Endothelial cell of umbilical vein (primary cell): ENCODE measurements at regions not wholly inside any gene's neighbourhood (a gene's known extent, or its start where the extent isn't known, plus 50 kb on each side); places are given as distances from the start of the nearest gene placed in this dataset.

Experiments
- BruUV-seq: library from RNA; stranded (reverse); fragments of 400-500 nt; replicated peaks from 2 replicates; lab custom pipeline; 2021; lab: Mats Ljungman, UMichigan
- CTCF ChIA-PET: fragments of 300-600, 350-600 bp; sonication (Branson Sonifier 250); formaldehyde crosslinking; loops from one replicate; lab custom pipeline; 2021; ENCODE audit warnings: antibody characterized with exemption, inconsistent platforms; lab: Charles Lee
- POLR2A ChIA-PET: fragments of 300-600, 350-600 bp; sonication (Branson Sonifier 250); formaldehyde crosslinking; loops from one replicate; lab custom pipeline; 2021; ENCODE audit warnings: antibody characterized with exemption, inconsistent platforms; lab: Charles Lee
- DNase-seq: peaks from one replicate; pipeline ENCODE4 v3.0.0-alpha.2; 2011; ENCODE audit warnings: low read depth, low spot score
- FAIRE-seq: peaks from 2 replicates; lab custom pipeline; 2011; peaks lifted over from hg19 to GRCh38; lab: Jason Lieb, UNC
- H2AFZ ChIP-seq: 2 replicates; pipeline ENCODE4 v1.6.0; 2012; ENCODE audit warnings: low read depth, low read length, control low read depth, inconsistent platforms
- H3K27ac ChIP-seq: 2 replicates; pipeline ENCODE4 v1.5.1; 2011; ENCODE audit warnings: low read depth, mild to moderate bottlenecking, control low read depth, low read length, moderate library complexity; ENCODE audit not compliant: insufficient read depth
- H3K27me3 ChIP-seq, 2 experiments: 2 replicates each; pipeline versions ENCODE4 v1.6.0 to v1.6.1; 2011; ENCODE audit warnings: low read length in 2 of 2, mixed read lengths in 1 of 2; ENCODE audit not compliant: control insufficient read depth in 2 of 2, insufficient read depth in 2 of 2
- H3K36me3 ChIP-seq, 2 experiments: 2 replicates in 1 of 2; 3 replicates in 1 of 2; pipeline ENCODE4 v1.5.1; 2011; ENCODE audit warnings: low read length in 2 of 2, mild to moderate bottlenecking in 1 of 2, moderate library complexity in 1 of 2; ENCODE audit not compliant: control insufficient read depth in 2 of 2, insufficient read depth in 2 of 2; ENCODE audit errors: extremely low read depth in 1 of 2
- H3K4me1 ChIP-seq: 3 replicates; pipeline ENCODE4 v1.5.1; 2011; ENCODE audit warnings: mild to moderate bottlenecking, low read length; ENCODE audit not compliant: control insufficient read depth, insufficient read depth; ENCODE audit errors: extremely low read depth
- H3K4me2 ChIP-seq: 2 replicates; pipeline ENCODE4 v1.6.1; 2011; ENCODE audit warnings: low read length, control low read depth, mixed read lengths; ENCODE audit not compliant: insufficient read depth
- H3K4me3 ChIP-seq, 3 experiments: fragments of 200-600 bp in 1 of 3; sonication (generic), shearing (Covaris generic) in 1 of 3; replicated peaks in 1 of 3; 2 replicates each; pipeline ENCODE4 v1.5.1; 2011 to 2016; ENCODE audit warnings: control low read depth in 3 of 3, low read length in 3 of 3, mild to moderate bottlenecking in 2 of 3, inconsistent platforms in 1 of 3, low read depth in 1 of 3, moderate library complexity in 1 of 3; ENCODE audit not compliant: insufficient read depth in 1 of 3
- H3K79me2 ChIP-seq: 2 replicates; pipeline ENCODE4 v1.6.0; 2012; ENCODE audit warnings: low read length, inconsistent platforms; ENCODE audit not compliant: control insufficient read depth, insufficient read depth
- H3K9ac ChIP-seq: replicated peaks from 2 replicates; pipeline ENCODE3; 2011; ENCODE audit warnings: low read length, control low read depth; ENCODE audit not compliant: insufficient read depth; ENCODE audit errors: extremely low read depth
- H3K9me1 ChIP-seq: replicated peaks from 3 replicates; pipeline ENCODE4 v1.6.0; 2011; ENCODE audit warnings: mild to moderate bottlenecking, low read length; ENCODE audit not compliant: control insufficient read depth, insufficient read depth; ENCODE audit errors: extremely low read depth
- H3K9me3 ChIP-seq: replicated peaks from 2 replicates; pipeline ENCODE4 v1.5.1; 2012; ENCODE audit warnings: low read length, inconsistent platforms; ENCODE audit not compliant: control insufficient read depth, insufficient read depth
- H4K20me1 ChIP-seq: replicated peaks from 2 replicates; pipeline ENCODE3; 2011; ENCODE audit warnings: mild to moderate bottlenecking, low read length; ENCODE audit not compliant: control insufficient read depth, insufficient read depth; ENCODE audit errors: extremely low read depth
- EZH2 ChIP-seq: IDR thresholded peaks from 2 replicates; pipeline ENCODE4 v1.6.1; 2012; ENCODE audit warnings: borderline replicate concordance, low read depth, mild to moderate bottlenecking, moderate library complexity, low read length, inconsistent platforms; ENCODE audit not compliant: severe bottlenecking
- FOS ChIP-seq: IDR thresholded peaks from 2 replicates; pipeline ENCODE4 v1.6.1; 2011; ENCODE audit warnings: mild to moderate bottlenecking, low read length, moderate library complexity, borderline replicate concordance; ENCODE audit not compliant: insufficient read depth
- GATA2 ChIP-seq: IDR thresholded peaks from 2 replicates; pipeline ENCODE4 v1.7.0; 2011; ENCODE audit warnings: low read depth, mild to moderate bottlenecking, moderate library complexity, mixed read lengths, low read length; ENCODE audit not compliant: insufficient read length, insufficient read depth
- JUN ChIP-seq: IDR thresholded peaks from 2 replicates; pipeline ENCODE4 v1.6.1; 2011; ENCODE audit warnings: borderline replicate concordance, low read depth; ENCODE audit not compliant: insufficient read length, insufficient read depth
- MYC ChIP-seq: IDR thresholded peaks from one replicate; pipeline ENCODE4 v1.6.1; 2011; ENCODE audit warnings: mild to moderate bottlenecking, low read depth, low read length
- POLR2A ChIP-seq: IDR thresholded peaks from 2 replicates; pipeline ENCODE4 v1.6.1; 2012; ENCODE audit warnings: low read depth, mild to moderate bottlenecking, control low read depth, low read length
- POLR2AphosphoS5 ChIP-seq: IDR thresholded peaks from 2 replicates; pipeline ENCODE4 v1.6.1; 2012; ENCODE audit warnings: low read depth, mild to moderate bottlenecking, control low read depth, low read length, moderate library complexity; ENCODE audit not compliant: insufficient read depth
- dilution Hi-C: fragments of 300-500 bp; cut with MboI; formaldehyde crosslinking; loops from one replicate; pipeline ENCODE4 v1.15.0; 2019; ENCODE audit warnings: low sequenced_read_pairs; ENCODE audit not compliant: extremely low pct_ligation_motif_present
- intact Hi-C: fragments of 100-400 bp; cut with micrococcal nuclease; formaldehyde crosslinking; loops from one replicate; pipeline ENCODE4 v1.10.0; 2022
- TF ChIP-seq, protein P1 (sequence below): IDR thresholded peaks from 2 replicates; pipeline ENCODE4 v1.6.1; 2011; ENCODE audit not compliant: insufficient read depth, insufficient read length
- TF ChIP-seq, protein P2 (sequence below), 2 donors: IDR thresholded peaks; 1 replicate in 1 of 2; 2 replicates in 1 of 2; pipeline ENCODE4 v1.5.1; 2011; ENCODE audit warnings: low read length in 2 of 2, mild to moderate bottlenecking in 2 of 2, moderate library complexity in 2 of 2, control low read depth in 1 of 2, inconsistent platforms in 1 of 2, low read depth in 1 of 2; ENCODE audit not compliant: insufficient read depth in 1 of 2; ENCODE audit errors: extremely low read depth in 1 of 2

DNA sequence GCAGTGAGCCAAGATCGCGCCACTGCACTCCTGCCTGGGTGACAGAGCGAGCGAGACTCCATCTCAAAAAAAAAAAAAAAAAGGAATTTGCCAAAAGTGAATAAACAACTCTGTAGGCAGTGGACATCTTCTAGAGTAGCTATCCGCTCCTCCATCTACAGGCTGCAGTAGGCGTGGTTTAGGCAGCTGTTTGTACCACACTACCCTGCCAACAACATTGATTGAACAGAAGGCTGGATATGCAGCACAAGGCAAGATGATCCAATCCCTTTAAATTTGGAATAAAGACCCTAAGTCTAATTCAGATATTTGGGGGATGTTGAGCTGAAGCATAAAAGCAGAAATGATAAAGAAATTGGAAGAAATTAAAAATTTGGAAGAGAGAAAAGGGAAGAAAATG, 141.6 kb downstream of the TES start:
- BruUV-seq = no TSS peak
- no peak overlapping the region for H3K4me2 ChIP-seq
- H3K79me2 ChIP-seq = no peaks in the 10 kb centered on the region
- no peaks in the 10 kb centered on the region for H3K9me1 ChIP-seq
- dilution Hi-C loops = no loop called here
- no peaks in the 10 kb centered on the region for H3K27me3 ChIP-seq
- H3K36me3 ChIP-seq = no peaks in the 10 kb centered on the region
- no peak for TF ChIP-seq MYC
- no peak for TF ChIP-seq POLR2A
- no peak for TF ChIP-seq GATA2
- TF ChIP-seq JUN = no peak
- TF ChIP-seq EZH2 = no peak
- no peak for TF ChIP-seq FOS
- TF ChIP-seq, protein P1, sequence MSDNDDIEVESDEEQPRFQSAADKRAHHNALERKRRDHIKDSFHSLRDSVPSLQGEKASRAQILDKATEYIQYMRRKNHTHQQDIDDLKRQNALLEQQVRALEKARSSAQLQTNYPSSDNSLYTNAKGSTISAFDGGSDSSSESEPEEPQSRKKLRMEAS = no peak
- no peak for TF ChIP-seq POLR2AphosphoS5
- TF ChIP-seq, protein P2, sequence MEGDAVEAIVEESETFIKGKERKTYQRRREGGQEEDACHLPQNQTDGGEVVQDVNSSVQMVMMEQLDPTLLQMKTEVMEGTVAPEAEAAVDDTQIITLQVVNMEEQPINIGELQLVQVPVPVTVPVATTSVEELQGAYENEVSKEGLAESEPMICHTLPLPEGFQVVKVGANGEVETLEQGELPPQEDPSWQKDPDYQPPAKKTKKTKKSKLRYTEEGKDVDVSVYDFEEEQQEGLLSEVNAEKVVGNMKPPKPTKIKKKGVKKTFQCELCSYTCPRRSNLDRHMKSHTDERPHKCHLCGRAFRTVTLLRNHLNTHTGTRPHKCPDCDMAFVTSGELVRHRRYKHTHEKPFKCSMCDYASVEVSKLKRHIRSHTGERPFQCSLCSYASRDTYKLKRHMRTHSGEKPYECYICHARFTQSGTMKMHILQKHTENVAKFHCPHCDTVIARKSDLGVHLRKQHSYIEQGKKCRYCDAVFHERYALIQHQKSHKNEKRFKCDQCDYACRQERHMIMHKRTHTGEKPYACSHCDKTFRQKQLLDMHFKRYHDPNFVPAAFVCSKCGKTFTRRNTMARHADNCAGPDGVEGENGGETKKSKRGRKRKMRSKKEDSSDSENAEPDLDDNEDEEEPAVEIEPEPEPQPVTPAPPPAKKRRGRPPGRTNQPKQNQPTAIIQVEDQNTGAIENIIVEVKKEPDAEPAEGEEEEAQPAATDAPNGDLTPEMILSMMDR (IDR thresholded peaks at IDR 0.05; ENCODE audit: extremely low read depth in 1 of 2, insufficient read depth in 1 of 2, low read depth in 1 of 2, low read length in 2 of 2) = no peak
- H3K9ac ChIP-seq = no peak overlapping the region
- intact Hi-C loops = no loop called here
- H3K9me3 ChIP-seq = peaks cover 3% of the 10 kb centered on the region
- H3K27ac ChIP-seq = no peak overlapping the region
- CTCF ChIA-PET = interaction anchor here (1.5 to 3.6 kb wide), 2 partner anchors 12 to 16 kb away, joined by 3 to 31 read pairs; no protein-coding TSS in a partner anchor
- peaks cover 47% of the 10 kb centered on the region for H3K4me1 ChIP-seq
- no peak overlapping the region for H3K4me3 ChIP-seq
- no peak overlapping the region for H2AFZ ChIP-seq
- FAIRE-seq (no peak), DNase-seq (no peak)
- POLR2A ChIA-PET = no interaction called here
- no peaks in the 10 kb centered on the region for H4K20me1 ChIP-seq
